Neural cell (in vitro differentiated cells): ENCODE measurements at regions not wholly inside any gene's neighbourhood (a gene's known extent, or its start where the extent isn't known, plus 50 kb on each side); places are given as distances from the start of the nearest gene placed in this dataset.

Experiments used
- H2AFZ ChIP-seq: fragments of 200-600, 300-800 bp; sonication (generic), shearing (Covaris generic); 2 replicates; pipeline ENCODE4 v1.6.0; 2014; ENCODE audit warnings: low read depth, mild to moderate bottlenecking, antibody characterized with exemption, low read length, moderate library complexity
- H3F3A ChIP-seq: fragments of 200-600 bp; shearing (Covaris generic); 2 replicates; pipeline ENCODE4 v1.6.1; 2016; ENCODE audit warnings: mild to moderate bottlenecking, moderate library complexity, mixed read lengths, antibody characterized with exemption, low read length; ENCODE audit not compliant: insufficient read depth, poor library complexity, severe bottlenecking
- H3K27ac ChIP-seq: fragments of 200-600, 300-800 bp; sonication (generic), shearing (Covaris generic); 2 replicates; pipeline ENCODE4 v1.5.1; 2014; ENCODE audit warnings: mild to moderate bottlenecking, low read length, moderate library complexity
- H3K27me3 ChIP-seq: fragments of 300-800, 200-600 bp; sonication (generic), shearing (Covaris generic); 2 replicates; pipeline ENCODE4 v1.6.0; 2014; ENCODE audit warnings: mild to moderate bottlenecking, low read depth, low read length, moderate library complexity; ENCODE audit not compliant: insufficient read depth
- H3K36me3 ChIP-seq: fragments of 300-800, 200-600 bp; sonication (generic), shearing (Covaris generic); 2 replicates; pipeline ENCODE4 v1.5.1; 2014; ENCODE audit warnings: mild to moderate bottlenecking, antibody characterized with exemption, low read length, moderate library complexity; ENCODE audit not compliant: insufficient read depth
- H3K4me2 ChIP-seq: fragments of 300-800, 200-600 bp; sonication (generic), shearing (Covaris generic); 2 replicates; pipeline ENCODE4 v1.6.0; 2014; ENCODE audit warnings: mild to moderate bottlenecking, low read length
- H3K4me3 ChIP-seq: fragments of 300-800, 200-600 bp; sonication (generic), shearing (Covaris generic); 2 replicates; pipeline ENCODE4 v1.5.1; 2014; ENCODE audit warnings: mild to moderate bottlenecking, low read length, moderate library complexity
- H3K79me2 ChIP-seq: fragments of 200-600 bp; shearing (Covaris generic); replicated peaks from 2 replicates; pipeline ENCODE4 v1.6.0; 2014; ENCODE audit warnings: mild to moderate bottlenecking, low read length, moderate library complexity; ENCODE audit not compliant: insufficient read depth
- H3K9ac ChIP-seq: fragments of 300-800, 200-600 bp; sonication (generic), shearing (Covaris generic); 2 replicates; pipeline ENCODE4 v1.6.1; 2016; ENCODE audit warnings: mild to moderate bottlenecking, low read length, mixed read lengths
- H3K9me2 ChIP-seq: fragments of 200-600 bp; shearing (Covaris generic); 2 replicates; pipeline ENCODE4 v1.6.1; 2016; ENCODE audit warnings: mild to moderate bottlenecking, low read length, mixed read lengths; ENCODE audit not compliant: insufficient read depth
- H3K9me3 ChIP-seq: fragments of 200-600, 300-800 bp; sonication (generic), shearing (Covaris generic); 2 replicates; pipeline ENCODE4 v1.6.1; 2016; ENCODE audit warnings: mild to moderate bottlenecking, mixed run types, low read length, moderate library complexity, mixed read lengths
- H4K20me1 ChIP-seq: fragments of 200-600 bp; shearing (Covaris generic); 2 replicates; pipeline ENCODE4 v1.6.1; 2016; ENCODE audit warnings: mild to moderate bottlenecking, mixed run types; ENCODE audit not compliant: insufficient read depth
- CTCF ChIP-seq: fragments of 450-650 bp; IDR thresholded peaks from 2 replicates; pipeline ENCODE4 v1.5.1; 2014; ENCODE audit warnings: antibody characterized with exemption, mild to moderate bottlenecking, moderate library complexity; ENCODE audit not compliant: poor library complexity, severe bottlenecking
- EP300 ChIP-seq: fragments of 450-650 bp; conservative IDR thresholded peaks from 2 replicates; pipeline ENCODE4 v1.6.1; 2014; ENCODE audit warnings: antibody characterized with exemption, mild to moderate bottlenecking, moderate library complexity; ENCODE audit not compliant: poor library complexity, severe bottlenecking
- EZH2 ChIP-seq: fragments of 200-600, 300-800 bp; shearing (Covaris generic), sonication (generic); IDR thresholded peaks from 2 replicates; pipeline ENCODE4 v1.6.1; 2014; ENCODE audit warnings: antibody characterized with exemption, low read length, borderline replicate concordance, mild to moderate bottlenecking; ENCODE audit not compliant: insufficient read depth, poor library complexity, severe bottlenecking
- POLR2AphosphoS5 ChIP-seq: IDR thresholded peaks from 2 replicates; pipeline ENCODE4 v1.6.1; 2012
- RAD21 ChIP-seq: fragments of 450-650 bp; conservative IDR thresholded peaks from 2 replicates; pipeline ENCODE4 v1.6.1; 2014; ENCODE audit warnings: antibody characterized with exemption, mild to moderate bottlenecking, moderate library complexity
- SMC3 ChIP-seq: fragments of 450-650 bp; conservative IDR thresholded peaks from 2 replicates; pipeline ENCODE4 v1.6.1; 2014; ENCODE audit warnings: antibody characterized with exemption, mild to moderate bottlenecking, moderate library complexity; ENCODE audit not compliant: poor library complexity
- TAF1 ChIP-seq: IDR thresholded peaks from 2 replicates; pipeline ENCODE4 v1.6.1; 2012; ENCODE audit warnings: low read depth
- TF ChIP-seq, protein P1 (sequence below): IDR thresholded peaks from 2 replicates; pipeline ENCODE4 v1.6.1; 2012; ENCODE audit warnings: borderline replicate concordance

DNA sequence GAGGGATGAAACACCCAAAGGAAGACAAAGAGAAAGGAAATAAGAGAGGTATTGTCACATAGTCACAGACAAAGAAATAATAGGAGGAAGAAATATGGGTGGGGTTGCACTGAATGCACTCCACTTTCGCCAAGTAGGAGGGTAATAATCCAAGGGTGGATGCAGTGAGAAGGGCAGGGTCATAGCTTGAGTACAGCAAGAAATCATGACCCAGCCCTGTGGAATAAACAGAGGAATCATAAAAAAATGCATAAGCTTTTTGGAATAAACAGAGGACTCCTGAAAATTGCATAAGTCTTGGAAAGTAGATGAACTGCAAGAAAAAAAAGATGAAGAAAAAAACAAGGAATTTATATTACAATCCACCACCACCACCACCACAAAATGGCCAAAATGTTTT, 53.1 kb upstream of the CD55 start:
- H3K36me3 ChIP-seq: no peaks in the 10 kb centered on the region
- no peaks in the 10 kb centered on the region for H4K20me1 ChIP-seq
- no peaks in the 10 kb centered on the region for H3K9me3 ChIP-seq
- H3F3A ChIP-seq: no peaks in the 10 kb centered on the region
- TF ChIP-seq RAD21: no peak
- TF ChIP-seq, protein P1, sequence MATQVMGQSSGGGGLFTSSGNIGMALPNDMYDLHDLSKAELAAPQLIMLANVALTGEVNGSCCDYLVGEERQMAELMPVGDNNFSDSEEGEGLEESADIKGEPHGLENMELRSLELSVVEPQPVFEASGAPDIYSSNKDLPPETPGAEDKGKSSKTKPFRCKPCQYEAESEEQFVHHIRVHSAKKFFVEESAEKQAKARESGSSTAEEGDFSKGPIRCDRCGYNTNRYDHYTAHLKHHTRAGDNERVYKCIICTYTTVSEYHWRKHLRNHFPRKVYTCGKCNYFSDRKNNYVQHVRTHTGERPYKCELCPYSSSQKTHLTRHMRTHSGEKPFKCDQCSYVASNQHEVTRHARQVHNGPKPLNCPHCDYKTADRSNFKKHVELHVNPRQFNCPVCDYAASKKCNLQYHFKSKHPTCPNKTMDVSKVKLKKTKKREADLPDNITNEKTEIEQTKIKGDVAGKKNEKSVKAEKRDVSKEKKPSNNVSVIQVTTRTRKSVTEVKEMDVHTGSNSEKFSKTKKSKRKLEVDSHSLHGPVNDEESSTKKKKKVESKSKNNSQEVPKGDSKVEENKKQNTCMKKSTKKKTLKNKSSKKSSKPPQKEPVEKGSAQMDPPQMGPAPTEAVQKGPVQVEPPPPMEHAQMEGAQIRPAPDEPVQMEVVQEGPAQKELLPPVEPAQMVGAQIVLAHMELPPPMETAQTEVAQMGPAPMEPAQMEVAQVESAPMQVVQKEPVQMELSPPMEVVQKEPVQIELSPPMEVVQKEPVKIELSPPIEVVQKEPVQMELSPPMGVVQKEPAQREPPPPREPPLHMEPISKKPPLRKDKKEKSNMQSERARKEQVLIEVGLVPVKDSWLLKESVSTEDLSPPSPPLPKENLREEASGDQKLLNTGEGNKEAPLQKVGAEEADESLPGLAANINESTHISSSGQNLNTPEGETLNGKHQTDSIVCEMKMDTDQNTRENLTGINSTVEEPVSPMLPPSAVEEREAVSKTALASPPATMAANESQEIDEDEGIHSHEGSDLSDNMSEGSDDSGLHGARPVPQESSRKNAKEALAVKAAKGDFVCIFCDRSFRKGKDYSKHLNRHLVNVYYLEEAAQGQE: no peak
- TF ChIP-seq CTCF: no peak
- TF ChIP-seq POLR2AphosphoS5: no peak
- TF ChIP-seq EP300: no peak
- TF ChIP-seq EZH2: no peak
- H3K9me2 ChIP-seq: no peaks in the 10 kb centered on the region
- no peak overlapping the region for H3K9ac ChIP-seq
- no peak overlapping the region for H3K4me2 ChIP-seq
- no peaks in the 10 kb centered on the region for H3K27me3 ChIP-seq
- no peaks in the 10 kb centered on the region for H3K79me2 ChIP-seq
- H3K4me3 ChIP-seq: no peak overlapping the region
- H2AFZ ChIP-seq: no peak overlapping the region
- no peak overlapping the region for H3K27ac ChIP-seq

- H2AFZ ChIP-seq: no peak overlapping the region
- no peak overlapping the region for H3K4me3 ChIP-seq
- no peaks in the 10 kb centered on the region for H4K20me1 ChIP-seq
- H3K9me3 ChIP-seq: no peaks in the 10 kb centered on the region
- no peaks in the 10 kb centered on the region for H3F3A ChIP-seq
- H3K4me2 ChIP-seq: no peak overlapping the region
- no peak for TF ChIP-seq TAF1
- TF ChIP-seq EP300: no peak
- TF ChIP-seq EZH2: no peak
- no peak for TF ChIP-seq SMC3
- H3K79me2 ChIP-seq: no peaks in the 10 kb centered on the region
- no peaks in the 10 kb centered on the region for H3K36me3 ChIP-seq
- H3K9me2 ChIP-seq: no peaks in the 10 kb centered on the region
- no peaks in the 10 kb centered on the region for H3K27me3 ChIP-seq
- H3K9ac ChIP-seq: no peak overlapping the region
- no peak overlapping the region for H3K27ac ChIP-seq
Measured at GRCh38 chr1:207268753-207269511, 52.5 kb upstream of the CD55 start.
